ENCODE measurements at regions not wholly inside any gene's neighbourhood (a gene's known extent, or its start where the extent isn't known, plus 50 kb on each side); places are given as distances from the start of the nearest gene placed in this dataset.
A peak's percentile ranks its signal among the peaks of the same experiment; 100 is the strongest.
"Not testable (repeated sequence)": the region's sequence is repeated elsewhere in the genome, so short reads cannot be mapped to it uniquely, and the experiment has no call there.

DNA sequence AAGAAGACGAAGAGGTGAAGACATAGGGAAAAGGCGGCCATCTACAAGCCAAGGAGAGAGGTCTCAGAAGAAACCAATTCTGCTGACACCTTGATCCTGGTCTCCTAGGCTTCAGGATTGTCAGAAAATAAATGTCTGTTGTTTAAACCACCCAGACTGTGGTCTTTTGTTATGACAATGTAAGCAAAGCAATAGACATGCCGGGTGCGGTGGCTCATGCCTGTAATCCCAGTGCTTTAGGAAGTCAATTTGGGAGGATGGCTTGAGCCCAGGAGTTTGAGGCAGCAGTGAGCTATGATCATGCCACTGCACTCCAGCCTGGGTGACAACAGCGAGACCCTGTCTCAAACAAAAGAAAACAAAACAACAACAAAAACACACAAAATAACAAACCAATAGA is 64.4 kb downstream of the HAPSTR1 start:
- DNase-seq: no peak
- intact Hi-C loops (cut with micrococcal nuclease; ENCODE audit: unreplicated experiment): no loop called here
- TF ChIP-seq, protein P1, sequence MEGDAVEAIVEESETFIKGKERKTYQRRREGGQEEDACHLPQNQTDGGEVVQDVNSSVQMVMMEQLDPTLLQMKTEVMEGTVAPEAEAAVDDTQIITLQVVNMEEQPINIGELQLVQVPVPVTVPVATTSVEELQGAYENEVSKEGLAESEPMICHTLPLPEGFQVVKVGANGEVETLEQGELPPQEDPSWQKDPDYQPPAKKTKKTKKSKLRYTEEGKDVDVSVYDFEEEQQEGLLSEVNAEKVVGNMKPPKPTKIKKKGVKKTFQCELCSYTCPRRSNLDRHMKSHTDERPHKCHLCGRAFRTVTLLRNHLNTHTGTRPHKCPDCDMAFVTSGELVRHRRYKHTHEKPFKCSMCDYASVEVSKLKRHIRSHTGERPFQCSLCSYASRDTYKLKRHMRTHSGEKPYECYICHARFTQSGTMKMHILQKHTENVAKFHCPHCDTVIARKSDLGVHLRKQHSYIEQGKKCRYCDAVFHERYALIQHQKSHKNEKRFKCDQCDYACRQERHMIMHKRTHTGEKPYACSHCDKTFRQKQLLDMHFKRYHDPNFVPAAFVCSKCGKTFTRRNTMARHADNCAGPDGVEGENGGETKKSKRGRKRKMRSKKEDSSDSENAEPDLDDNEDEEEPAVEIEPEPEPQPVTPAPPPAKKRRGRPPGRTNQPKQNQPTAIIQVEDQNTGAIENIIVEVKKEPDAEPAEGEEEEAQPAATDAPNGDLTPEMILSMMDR (IDR thresholded peaks at IDR 0.05; ENCODE audit: unreplicated experiment): no peak
- Mint-ChIP-seq H3K4me1 (ENCODE audit: low read depth, unreplicated experiment) (no peaks in the 10 kb centered on the region), H3K4me3 (ENCODE audit: low read depth, unreplicated experiment) (no peak overlapping the region), H3K9me3 (ENCODE audit: low read depth, unreplicated experiment) (peaks cover 7% of the 10 kb centered on the region), H3K27me3 (ENCODE audit: unreplicated experiment) (peaks cover 20% of the 10 kb centered on the region), H3K36me3 (ENCODE audit: insufficient read depth, unreplicated experiment) (peaks cover 7% of the 10 kb centered on the region), H3K27ac (ENCODE audit: unreplicated experiment) (no peak overlapping the region)
- CTCF ChIA-PET: interaction anchor here (0.7 kb wide), 1 partner anchor 1327 kb away, joined by 12 read pairs; no protein-coding TSS in a partner anchor
- no TSS peak for BruUV-seq (replicated peaks)

DNA sequence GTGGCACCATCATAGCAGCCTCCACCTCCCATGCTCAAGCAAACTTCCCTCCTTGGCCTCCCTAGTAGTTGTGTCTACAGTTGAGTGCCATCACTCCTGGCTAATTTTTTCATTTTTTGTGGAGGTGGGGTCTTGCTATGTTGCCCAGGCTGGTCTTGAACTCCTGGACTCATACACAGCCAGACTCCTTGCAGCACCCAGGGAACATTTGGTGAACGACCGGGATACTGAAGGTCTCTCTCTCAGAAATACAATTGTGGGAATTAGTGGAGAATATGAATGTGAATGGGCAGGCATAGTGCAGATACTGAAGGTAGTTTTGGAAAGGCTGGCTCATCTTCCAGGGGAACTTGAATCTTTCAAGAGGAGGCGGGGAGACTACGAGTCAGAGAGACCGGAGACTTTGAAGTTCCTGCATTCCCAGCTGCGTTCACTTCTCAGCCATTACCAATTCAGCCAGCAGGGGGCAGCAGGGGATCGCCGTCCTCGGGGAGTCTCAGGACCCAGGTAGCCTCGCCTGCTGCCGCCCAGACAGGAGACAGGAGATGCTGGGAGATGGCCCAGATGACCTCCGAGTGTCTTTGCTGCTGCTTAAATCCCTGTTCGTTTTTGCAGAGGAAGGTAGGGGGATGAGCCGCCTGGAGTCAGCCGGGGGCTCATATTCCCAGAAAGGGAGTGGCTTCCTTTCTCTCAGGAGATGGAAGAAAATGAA is 68.6 kb downstream of the HAPSTR1 start:
- Mint-ChIP-seq H3K27me3 (ENCODE audit: unreplicated experiment) (peaks cover 7% of the 10 kb centered on the region), H3K4me3 (ENCODE audit: low read depth, unreplicated experiment) (no peak overlapping the region), H3K9me3 (ENCODE audit: low read depth, unreplicated experiment) (no peaks in the 10 kb centered on the region), H3K36me3 (ENCODE audit: insufficient read depth, unreplicated experiment) (peaks cover 7% of the 10 kb centered on the region), H3K27ac (ENCODE audit: unreplicated experiment) (no peak overlapping the region), H3K4me1 (ENCODE audit: low read depth, unreplicated experiment) (no peaks in the 10 kb centered on the region)
- CTCF ChIA-PET: interaction anchor here (0.5 to 1.6 kb wide), 5 partner anchors 12 to 1269 kb away, joined by 3 to 4 read pairs (median 3); no protein-coding TSS in a partner anchor
- TF ChIP-seq, protein P1 (IDR thresholded peaks at IDR 0.05; ENCODE audit: unreplicated experiment): peak; percentile 90
- DNase-seq: peak; percentile 89
- no TSS peak for BruUV-seq (replicated peaks)
- intact Hi-C loops (cut with micrococcal nuclease; ENCODE audit: unreplicated experiment): loop anchor here (2.0 to 5.0 kb wide), 2 partner anchors 1021 to 1347 kb away; no protein-coding TSS in a partner anchor

DNA sequence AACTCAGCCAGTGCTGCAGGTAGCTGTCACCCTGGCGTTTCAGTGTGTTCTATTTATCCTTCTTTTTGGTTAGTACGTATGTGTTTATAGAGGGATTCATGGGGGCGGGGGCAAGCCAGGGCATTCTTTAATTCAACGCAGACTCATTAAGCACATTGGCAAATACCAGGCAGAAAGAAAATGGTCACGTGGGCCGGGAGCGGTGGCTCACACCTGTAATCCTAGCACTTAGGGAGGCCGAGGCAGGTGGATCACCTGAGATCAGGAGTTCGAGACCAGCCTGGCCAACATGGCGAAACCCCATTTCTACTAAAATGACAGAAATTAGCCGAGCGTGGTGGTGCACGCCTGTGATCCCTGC is 69.1 kb downstream of the HAPSTR1 start:
- H3K27me3 Mint-ChIP-seq (ENCODE audit: unreplicated experiment): peaks cover 1% of the 10 kb centered on the region
- H3K27ac Mint-ChIP-seq (ENCODE audit: unreplicated experiment): no peak overlapping the region
- peaks cover 7% of the 10 kb centered on the region for H3K36me3 Mint-ChIP-seq (ENCODE audit: insufficient read depth, unreplicated experiment)
- intact Hi-C loops (cut with micrococcal nuclease; ENCODE audit: unreplicated experiment): loop anchor here (2.0 to 5.0 kb wide), 2 partner anchors 1020 to 1347 kb away; no protein-coding TSS in a partner anchor
- DNase-seq: no peak
- H3K4me3 Mint-ChIP-seq (ENCODE audit: low read depth, unreplicated experiment): no peak overlapping the region
- CTCF ChIA-PET: interaction anchor here (1.0 to 1.6 kb wide), 4 partner anchors 12 to 152 kb away, joined by 3 to 4 read pairs (median 3); no protein-coding TSS in a partner anchor
- no peaks in the 10 kb centered on the region for H3K4me1 Mint-ChIP-seq (ENCODE audit: low read depth, unreplicated experiment)
- TF ChIP-seq, protein P1 (IDR thresholded peaks at IDR 0.05; ENCODE audit: unreplicated experiment): no peak
- H3K9me3 Mint-ChIP-seq (ENCODE audit: low read depth, unreplicated experiment): no peaks in the 10 kb centered on the region
- BruUV-seq (replicated peaks): no TSS peak

DNA sequence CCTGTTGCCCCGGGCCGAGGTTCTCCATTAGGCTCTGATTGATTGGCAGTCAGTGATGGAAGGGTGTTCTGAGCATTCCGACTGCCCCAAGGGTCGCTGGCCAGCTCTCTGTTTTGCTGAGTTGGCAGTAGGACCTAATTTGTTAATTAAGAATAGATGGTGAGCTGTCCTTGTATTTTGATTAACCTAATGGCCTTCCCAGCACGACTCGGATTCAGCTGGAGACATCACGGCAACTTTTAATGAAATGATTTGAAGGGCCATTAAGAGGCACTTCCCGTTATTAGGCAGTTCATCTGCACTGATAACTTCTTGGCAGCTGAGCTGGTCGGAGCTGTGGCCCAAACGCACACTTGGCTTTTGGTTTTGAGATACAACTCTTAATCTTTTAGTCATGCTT is 74.2 kb downstream of the HAPSTR1 start:
- no peak overlapping the region for H3K27ac Mint-ChIP-seq (ENCODE audit: unreplicated experiment)
- H3K9me3 Mint-ChIP-seq (ENCODE audit: low read depth, unreplicated experiment): no peaks in the 10 kb centered on the region
- H3K27me3 Mint-ChIP-seq (ENCODE audit: unreplicated experiment): no peaks in the 10 kb centered on the region
- no peak for DNase-seq
- CTCF ChIA-PET: no interaction called here
- BruUV-seq (replicated peaks): no TSS peak
- TF ChIP-seq, protein P1 (IDR thresholded peaks at IDR 0.05; ENCODE audit: unreplicated experiment): no peak
- H3K36me3 Mint-ChIP-seq (ENCODE audit: insufficient read depth, unreplicated experiment): no peaks in the 10 kb centered on the region
- no peaks in the 10 kb centered on the region for H3K4me1 Mint-ChIP-seq (ENCODE audit: low read depth, unreplicated experiment)
- no peak overlapping the region for H3K4me3 Mint-ChIP-seq (ENCODE audit: low read depth, unreplicated experiment)
- intact Hi-C loops (cut with micrococcal nuclease; ENCODE audit: unreplicated experiment): loop anchor here (2.0 kb wide), 1 partner anchor 59 kb away; no protein-coding TSS in a partner anchor

DNA sequence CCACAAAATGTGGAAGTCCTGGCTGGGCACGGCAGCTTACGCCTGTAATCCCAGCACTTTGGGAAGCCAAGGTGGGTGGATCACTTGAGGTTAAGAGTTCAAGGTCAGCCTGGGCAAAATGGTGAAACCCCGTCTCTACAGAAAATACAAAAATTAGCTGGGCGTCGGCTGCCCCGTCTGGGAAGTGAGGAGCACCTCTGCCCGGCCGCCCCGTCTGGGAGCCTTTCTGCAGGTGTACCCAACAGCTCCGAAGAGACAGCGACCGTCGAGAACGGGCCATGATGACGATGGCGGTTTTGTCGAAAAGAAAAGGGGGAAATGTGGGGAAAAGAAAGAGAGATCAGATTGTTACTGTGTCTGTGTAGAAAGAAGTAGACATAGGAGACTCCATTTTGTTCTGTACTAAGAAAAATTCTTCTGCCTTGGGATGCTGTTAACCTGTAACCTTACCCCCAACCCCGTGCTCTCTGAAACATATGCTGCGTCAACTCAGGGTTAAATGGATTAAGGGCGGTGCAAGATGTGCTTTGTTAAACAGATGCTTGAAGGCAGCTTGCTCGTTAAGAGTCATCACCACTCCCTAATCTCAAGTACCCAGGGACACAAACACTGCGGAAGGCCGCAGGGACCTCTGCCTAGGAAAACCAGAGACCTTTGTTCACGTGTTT is 75.0 kb downstream of the HAPSTR1 start:
- H3K4me3 Mint-ChIP-seq (ENCODE audit: low read depth, unreplicated experiment); H3K9me3 Mint-ChIP-seq (ENCODE audit: low read depth, unreplicated experiment); DNase-seq; H3K27me3 Mint-ChIP-seq (ENCODE audit: unreplicated experiment); H3K4me1 Mint-ChIP-seq (ENCODE audit: low read depth, unreplicated experiment); H3K36me3 Mint-ChIP-seq (ENCODE audit: insufficient read depth, unreplicated experiment); H3K27ac Mint-ChIP-seq (ENCODE audit: unreplicated experiment); intact Hi-C loops (cut with micrococcal nuclease; ENCODE audit: unreplicated experiment); BruUV-seq (replicated peaks): not testable (repeated sequence)
- CTCF ChIA-PET: interaction anchor here (0.7 kb wide), 1 partner anchor 598 kb away, joined by 7 read pairs; no protein-coding TSS in a partner anchor

Measured in Calu3 (cell line).